ENCODE measurements at regions not wholly inside any gene's neighbourhood (a gene's known extent, or its start where the extent isn't known, plus 50 kb on each side); places are given as distances from the start of the nearest gene placed in this dataset.

- no peak for DNase-seq (ENCODE audit: low read depth)
Observed at GRCh38 chr13:53844473-53845146, 816.0 kb downstream of the OLFM4 start.

DNA sequence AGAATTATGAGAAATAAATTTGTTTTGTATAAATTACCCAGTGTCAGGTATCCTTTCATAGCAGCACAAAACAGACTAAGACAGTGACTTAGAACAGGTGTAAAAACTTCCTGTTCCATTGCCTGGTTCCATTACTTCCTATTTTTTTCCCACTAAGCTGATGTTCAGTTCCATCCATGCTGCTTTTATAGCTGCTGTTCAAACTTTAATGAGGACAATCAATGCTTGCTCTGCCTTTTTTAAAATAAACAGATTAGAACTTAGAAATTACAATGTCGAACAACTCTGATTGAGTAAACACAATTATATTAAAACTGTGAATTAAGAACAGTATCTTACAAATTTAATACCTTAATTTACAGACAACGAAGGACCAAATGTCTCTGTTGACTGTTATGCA lies 818.9 kb downstream of the OLFM4 start:
- DNase-seq (ENCODE audit: low read depth) = no peak

- DNase-seq (ENCODE audit: low read depth) = no peak
Observed at GRCh38 chr13:53848366-53848961, 819.9 kb downstream of the OLFM4 start.

GRCh38 chr13:53854321-53854720 lies 825.7 kb downstream of the OLFM4 start:
- no peak for DNase-seq (ENCODE audit: low read depth)

DNA sequence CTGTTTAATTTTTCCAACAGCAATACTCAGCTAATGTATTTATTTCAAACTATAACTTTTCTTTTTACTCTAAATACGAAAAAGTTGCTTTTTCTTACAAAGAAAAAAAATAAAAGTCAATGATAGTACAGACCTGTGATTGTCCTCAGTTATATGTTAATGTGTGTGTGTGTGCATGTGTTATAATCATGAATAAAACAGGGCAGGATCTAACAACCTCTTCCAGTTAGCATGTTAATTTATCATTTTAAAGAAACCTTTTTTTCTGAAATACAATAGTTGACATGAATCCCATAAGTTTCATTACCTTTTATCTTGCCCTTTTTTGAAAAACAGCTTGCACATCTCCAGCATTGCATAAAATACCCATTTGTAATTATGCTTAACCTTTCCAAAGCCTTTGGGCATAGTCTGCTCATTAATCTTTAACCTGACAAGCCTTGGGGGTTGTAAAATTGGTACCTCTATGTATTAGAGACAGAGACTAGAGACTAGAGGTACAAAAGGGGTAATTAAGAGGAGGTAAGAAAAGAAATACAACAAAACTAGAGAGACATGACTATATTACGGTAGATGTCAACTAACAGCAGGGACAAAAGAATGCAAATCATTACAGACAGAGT lies 828.1 kb downstream of the OLFM4 start:
- DNase-seq (ENCODE audit: low read depth) = no peak

- no peak for DNase-seq (ENCODE audit: low read depth)
Observed at GRCh38 chr13:53863520-53863919, 834.9 kb downstream of the OLFM4 start.

GRCh38 chr13:53873558-53873957 lies 844.9 kb downstream of the OLFM4 start:
- DNase-seq (ENCODE audit: low read depth) = no peak

DNA sequence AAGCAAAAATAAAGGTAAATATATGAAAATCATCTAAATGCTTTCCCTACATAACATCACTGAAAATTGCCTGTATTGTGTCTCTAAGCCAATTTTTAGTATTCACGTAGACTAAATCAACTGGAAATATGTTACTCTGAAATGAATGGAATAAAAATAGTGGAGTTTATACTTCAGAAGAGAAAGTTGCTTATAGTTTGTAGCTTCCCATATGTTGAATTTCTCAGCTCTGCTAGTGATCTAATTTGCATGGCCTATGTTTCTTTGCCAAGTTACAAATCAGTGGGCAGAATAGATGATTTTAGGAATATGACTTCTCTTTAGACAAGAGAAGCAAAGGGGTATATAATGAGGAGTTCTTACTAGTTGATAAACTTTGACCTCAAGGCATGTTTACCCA lies 850.2 kb downstream of the OLFM4 start:
- DNase-seq (ENCODE audit: low read depth) = no peak

- DNase-seq (ENCODE audit: low read depth) = no peak
Observed at GRCh38 chr13:53885997-53886396, 857.4 kb downstream of the OLFM4 start.

GRCh38 chr13:53890696-53891095 lies 862.1 kb downstream of the OLFM4 start:
- no peak for DNase-seq (ENCODE audit: low read depth)

DNA sequence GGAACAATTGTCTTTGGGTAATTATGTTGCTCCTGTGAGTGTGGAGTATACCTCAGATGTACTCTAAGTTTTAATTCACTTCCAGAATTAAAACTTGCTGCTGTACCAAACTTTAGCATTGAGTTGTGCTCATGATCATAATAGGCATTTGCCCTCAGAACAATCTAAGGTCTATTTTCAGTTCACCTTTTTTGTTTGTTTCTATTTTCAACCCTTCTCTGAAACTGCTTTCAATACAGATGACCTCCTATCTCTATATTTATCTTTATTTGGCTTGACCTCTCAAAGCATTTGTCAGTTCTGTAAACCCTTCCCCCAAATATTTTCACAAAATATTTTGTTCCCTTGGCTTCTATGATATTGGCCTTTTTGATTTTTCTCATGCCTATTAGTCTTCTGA lies 873.0 kb downstream of the OLFM4 start:
- no peak for DNase-seq (ENCODE audit: low read depth)

- DNase-seq (ENCODE audit: low read depth) = no peak
Observed at GRCh38 chr13:53907891-53908290, 879.3 kb downstream of the OLFM4 start.

DNA sequence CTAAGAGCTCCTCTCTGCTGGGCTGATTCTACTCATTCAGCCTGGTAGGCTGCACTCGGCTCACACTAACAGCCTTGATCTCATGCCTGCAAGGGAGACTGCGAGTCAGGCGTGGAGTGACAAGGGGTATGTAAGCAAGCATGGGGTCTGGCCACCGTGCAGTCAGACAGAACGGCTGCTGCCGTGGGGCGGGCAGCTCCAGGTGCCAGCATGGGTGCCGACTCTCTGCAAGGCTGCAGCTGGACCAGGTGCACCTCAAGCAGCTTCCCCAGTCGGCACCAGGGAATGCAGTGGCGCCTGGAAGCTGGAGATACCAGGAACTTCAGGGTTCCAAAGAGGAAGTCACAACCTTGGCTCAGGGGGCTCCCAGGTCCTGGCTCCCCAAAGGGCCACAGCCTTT lies 892.3 kb downstream of the OLFM4 start:
- no peak for DNase-seq (ENCODE audit: low read depth)

DNA sequence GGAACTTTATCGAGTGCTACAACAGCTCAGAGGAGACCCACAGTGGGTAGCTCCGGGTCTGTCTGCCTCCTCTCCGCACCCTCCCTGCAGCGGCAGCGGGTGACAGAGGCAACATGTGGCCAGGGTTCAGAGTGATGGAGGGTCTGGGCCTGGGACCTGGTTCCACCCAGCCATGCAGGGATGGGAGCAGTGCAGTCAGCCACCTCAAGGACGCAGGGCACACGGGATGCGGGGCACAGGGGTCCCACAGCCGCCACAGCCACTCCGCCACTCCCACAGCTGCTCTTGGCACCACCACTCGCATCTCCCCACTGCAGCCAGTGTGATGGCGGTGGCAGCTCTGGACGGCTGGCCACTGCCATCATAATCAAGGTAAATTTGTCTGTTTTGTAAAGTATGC lies 892.9 kb downstream of the OLFM4 start:
- DNase-seq (ENCODE audit: low read depth) = no peak

GRCh38 chr13:53941588-53942190 lies 913.1 kb downstream of the OLFM4 start:
- no peak for DNase-seq (ENCODE audit: low read depth)

- DNase-seq (ENCODE audit: low read depth) = no peak
Observed at GRCh38 chr13:53946500-53946899, 917.9 kb downstream of the OLFM4 start.

GRCh38 chr13:53953183-53953582 lies 924.6 kb downstream of the OLFM4 start:
- DNase-seq (ENCODE audit: low read depth) = no peak

Measured in forelimb muscle (tissue), 1 donor.